Activated T-cell treated with anti-CD3 and anti-CD28 coated beads for 24 hours (primary cell): ENCODE measurements at regions not wholly inside any gene's neighbourhood (a gene's known extent, or its start where the extent isn't known, plus 50 kb on each side); places are given as distances from the start of the nearest gene placed in this dataset.
"Not testable (repeated sequence)": the region's sequence is repeated elsewhere in the genome, so short reads cannot be mapped to it uniquely, and the experiment has no call there.

Experiments
- DNase-seq: peaks from one replicate; pipeline ENCODE4 v3.0.0-alpha.2; 2020; ENCODE audit warnings: low read depth

DNA sequence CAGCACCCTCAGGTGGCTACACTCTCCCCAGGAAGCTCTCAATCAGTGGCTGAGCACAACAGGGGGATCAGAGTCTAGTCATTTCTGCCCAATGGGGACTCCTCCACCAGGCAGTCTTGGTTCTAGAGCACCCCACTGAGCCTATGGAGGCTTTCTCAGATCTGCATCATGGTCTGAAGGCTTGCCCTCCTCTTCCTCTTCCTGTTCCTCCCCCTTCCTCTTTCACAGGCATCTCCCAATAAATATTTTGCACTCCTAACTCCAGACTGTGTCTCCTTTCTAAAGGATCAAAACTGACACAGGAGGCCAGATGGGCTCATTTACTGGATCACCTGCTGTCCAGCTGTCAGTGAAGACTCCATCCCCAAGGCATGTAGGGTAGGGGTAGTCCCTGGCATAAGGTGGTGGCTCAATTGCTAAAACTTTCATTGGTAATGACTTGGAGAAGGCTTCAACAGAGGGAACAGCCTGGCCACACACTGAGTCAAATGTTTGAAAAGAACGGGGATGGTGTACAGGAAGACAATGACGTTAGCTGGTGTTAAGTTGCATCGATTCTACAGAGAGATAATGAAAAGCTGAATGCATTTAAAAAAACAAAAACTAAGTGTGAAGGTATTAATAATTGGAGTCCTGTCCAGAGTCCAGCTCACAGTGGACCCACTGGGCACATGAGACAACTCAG is 84.2 kb upstream of the SLC2A1 start:
- no peak for DNase-seq

DNA sequence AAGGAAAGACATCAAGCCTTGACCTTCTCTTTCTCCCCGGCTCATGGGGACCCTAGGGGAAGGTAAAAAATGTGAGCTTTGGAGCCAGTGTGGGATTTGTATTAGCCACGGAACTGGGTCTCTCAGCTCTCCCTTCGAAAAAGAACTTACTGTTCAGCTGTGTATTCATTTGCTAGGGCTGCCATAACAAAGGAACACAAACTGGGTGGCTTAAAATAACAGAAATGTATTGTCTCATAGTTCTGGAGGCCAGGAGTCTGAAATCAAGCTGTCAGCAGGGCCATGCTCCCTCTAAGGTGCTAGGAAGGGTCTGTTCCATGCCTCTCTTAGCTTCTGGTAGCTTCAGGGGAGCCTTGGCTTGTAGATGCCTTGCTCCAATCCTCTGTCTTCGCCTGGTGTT is 83.5 kb upstream of the SLC2A1 start:
- DNase-seq, result no peak

DNA sequence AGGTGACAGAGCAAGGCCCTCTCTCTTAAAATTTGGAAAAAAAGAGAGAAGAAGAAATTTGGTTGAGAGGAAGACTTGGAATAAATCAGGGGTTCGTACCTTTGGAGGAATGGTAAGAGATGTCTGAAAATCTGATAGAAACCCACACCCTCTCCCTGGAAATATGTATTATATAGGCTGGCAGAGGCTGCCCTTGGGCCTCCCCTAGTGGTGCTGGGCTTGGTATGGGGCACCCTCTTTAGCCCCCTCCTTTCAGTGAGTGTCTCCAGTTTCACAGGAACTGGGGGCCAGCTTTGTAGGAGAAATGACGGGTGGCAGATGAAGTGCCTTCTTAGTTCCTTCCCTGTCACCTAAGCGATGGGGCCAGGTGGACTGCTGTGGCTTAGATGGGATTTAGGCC is 82.9 kb upstream of the SLC2A1 start:
- no peak for DNase-seq

DNA sequence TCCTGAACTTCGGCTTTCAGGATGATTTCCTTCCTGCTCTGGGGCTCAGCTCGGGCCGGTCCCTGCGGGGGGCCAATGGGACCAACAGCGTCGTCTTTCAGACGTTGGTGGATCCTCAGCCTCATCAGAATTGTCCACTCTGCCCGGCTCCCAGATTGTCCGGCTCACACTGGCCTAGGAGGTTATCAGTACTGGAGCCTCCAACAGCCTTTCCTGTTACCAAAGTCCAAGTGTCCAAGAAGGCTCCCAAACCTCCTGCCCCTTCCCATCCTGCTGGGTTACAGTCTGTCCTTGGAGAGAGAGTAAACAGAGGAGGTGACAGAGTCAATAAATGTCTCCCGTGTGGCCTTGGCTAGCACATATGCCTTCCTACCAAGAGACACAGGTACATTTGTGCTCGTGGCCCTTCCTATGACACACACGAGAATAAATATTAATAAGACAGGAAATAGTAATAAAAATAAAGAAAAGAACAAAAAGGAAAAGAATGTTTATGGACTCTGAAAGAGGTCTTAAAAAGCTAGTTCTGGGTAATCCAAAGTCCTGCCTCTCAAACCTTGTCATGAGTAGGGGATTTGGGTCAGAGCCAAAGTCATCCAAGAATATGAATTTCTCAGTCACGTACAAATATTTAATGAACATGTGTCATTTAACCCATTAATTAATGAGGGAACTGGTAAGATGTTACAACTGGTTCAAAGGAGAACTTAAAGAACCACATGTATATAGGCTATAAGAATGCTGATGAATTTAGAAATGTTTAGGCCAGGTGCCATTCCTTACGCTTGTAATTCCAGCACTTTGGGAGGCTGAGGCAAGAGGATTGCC is 80.8 kb upstream of the SLC2A1 start:
- DNase-seq, result no peak

DNA sequence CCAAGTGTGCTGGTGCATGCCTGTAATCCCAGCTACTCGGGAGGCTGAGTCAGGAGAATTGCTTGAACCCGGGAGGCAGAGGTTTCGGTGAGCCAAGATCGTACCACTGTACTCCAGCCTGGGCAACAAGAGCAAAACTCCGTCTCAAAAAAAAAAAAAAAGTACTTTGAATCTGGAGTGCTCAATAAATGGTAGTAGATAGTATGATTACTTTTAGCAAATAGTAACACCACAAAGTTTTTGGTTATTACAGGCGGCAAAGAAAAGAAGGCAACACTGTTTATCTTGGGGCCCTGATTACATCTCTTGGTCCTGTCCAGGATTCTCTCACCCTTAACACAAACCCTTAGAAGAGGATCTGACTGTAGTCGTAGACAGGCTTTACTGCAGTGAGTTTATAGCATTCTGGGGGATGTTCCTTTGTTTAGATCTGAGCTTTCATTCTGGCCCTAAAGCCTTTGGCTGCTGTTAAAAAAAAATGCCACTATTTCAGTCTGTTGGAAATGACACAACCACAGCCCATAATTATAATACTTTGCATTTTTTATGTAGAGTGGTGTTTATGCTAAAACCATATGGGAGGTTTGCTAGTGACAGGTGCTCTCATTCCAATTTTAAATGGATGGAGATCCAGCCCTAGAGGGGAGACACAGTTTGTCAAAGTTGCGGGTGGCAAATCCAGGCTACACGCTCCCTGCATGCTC is 79.7 kb upstream of the SLC2A1 start:
- DNase-seq, result no peak

DNA sequence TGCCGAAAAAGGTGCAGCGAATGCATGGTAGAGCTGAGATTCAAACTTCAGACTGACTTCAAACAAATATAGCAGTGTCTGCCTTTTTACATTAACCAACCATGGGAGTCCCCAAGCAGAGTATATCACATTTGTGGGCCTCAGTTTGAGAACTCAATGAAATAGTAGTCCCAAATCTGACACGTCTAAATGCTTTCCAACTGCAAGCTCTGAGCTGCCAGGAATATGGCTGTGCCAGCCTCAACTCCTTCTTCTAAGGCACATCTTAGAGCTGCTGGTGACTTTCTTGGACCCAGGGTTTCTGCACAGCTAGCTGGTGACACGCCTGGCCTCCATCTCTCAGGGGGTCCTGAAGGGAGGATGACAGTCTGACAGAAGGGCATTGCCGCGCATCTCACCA is 78.8 kb upstream of the SLC2A1 start:
- no peak for DNase-seq

DNA sequence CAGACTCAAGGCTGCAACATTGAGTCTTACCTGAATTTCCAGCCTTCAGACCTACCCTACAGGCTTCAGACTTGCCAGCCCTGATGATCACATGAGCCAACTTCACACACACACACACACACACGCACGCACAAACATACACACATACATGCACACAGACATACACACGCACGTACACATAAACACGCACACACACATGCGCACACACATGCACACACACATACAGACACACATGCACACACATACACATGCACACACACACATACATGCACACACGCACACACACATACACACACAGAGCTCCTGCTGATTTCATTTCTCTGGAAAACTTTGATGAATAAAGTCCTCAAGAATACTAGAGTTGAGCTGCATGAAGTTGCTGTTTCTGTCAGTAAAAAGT is 78.3 kb upstream of the SLC2A1 start:
- no peak for DNase-seq

DNA sequence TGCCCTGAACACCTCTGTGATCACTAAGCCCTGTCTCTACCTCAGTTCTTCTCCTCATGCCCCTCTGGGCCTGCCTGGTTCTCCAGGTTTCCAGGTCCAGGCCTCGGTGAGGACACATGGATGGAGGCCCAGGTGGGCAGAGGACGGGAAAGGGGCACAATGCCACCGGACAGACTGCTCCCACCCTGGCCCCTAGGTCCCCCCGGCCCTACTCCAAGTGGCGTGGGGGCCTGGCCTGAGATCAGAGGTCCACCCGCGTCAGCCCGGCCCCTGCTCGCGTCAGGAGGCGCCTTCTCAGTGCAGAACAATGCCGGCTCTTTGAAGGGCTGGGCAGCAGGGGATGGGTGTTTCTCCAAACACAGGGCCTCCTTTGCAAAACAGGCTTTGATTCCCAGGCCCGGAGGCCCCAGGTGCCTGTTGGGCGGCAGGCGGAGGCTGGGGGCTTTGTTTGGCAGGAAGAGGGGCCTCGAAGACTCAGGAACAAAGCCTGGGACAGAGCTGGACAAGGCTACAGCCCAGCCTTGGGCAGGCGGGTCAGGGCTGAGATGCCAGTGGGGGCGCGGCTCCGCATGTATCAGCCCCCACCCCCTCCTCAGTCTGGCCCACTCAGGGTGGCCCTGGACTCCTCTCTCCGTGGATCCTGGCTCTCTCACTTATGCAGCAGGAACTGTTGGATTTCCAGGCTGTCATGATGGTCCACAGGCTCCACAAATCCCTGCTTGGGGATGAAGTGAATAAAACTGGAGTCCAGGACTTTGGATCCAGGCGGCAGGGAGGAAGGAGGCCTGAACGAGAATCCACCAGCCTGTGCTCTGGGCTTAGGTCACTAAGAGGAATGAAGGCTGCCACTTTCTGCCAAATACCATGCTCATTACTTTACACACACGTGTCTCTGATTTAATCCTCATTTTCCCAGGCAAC is 77.4 kb upstream of the SLC2A1 start:
- DNase-seq, result no peak

DNA sequence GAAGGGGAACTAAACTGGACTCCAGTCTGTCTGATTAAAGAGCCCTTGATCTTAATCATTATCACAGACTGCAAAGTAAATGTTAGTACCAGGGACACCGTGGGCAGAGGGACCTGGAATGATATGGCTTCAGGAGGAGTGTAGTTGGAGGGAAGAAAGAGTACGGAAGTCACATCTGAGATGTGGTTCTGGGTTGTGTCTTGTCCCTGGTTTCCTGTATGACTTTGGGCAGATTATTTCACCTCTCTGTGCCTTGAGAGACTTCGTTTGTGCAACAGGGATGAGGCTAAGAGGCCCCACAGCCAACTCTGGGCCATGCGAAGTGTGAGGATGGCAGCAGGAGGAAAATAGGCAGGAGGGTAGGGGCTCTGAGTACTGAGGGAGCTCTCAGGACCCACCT is 76.1 kb upstream of the SLC2A1 start:
- no peak for DNase-seq

DNA sequence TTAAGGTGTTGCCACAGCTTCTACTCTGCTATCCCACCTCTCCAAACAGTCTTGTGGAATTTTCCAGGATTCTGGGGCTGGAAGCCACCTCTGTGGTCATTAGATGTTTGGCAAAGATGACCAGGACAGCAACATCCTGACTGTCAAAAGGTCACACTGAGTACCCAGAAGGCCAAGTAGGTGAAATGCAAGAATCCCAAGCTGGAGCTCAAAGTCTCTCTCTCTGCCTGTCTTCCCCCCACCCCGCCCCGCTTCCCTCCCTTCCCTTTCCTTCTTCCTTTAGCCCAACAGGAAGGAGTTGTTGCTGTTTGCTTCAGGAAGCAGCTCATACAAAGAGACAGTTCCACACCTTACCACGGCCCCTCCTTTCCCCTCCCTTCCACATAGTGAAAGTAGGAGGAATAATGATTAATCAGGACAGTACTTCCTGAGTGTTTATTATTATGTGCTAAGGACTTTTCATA is 75.6 kb upstream of the SLC2A1 start:
- DNase-seq, result no peak

DNA sequence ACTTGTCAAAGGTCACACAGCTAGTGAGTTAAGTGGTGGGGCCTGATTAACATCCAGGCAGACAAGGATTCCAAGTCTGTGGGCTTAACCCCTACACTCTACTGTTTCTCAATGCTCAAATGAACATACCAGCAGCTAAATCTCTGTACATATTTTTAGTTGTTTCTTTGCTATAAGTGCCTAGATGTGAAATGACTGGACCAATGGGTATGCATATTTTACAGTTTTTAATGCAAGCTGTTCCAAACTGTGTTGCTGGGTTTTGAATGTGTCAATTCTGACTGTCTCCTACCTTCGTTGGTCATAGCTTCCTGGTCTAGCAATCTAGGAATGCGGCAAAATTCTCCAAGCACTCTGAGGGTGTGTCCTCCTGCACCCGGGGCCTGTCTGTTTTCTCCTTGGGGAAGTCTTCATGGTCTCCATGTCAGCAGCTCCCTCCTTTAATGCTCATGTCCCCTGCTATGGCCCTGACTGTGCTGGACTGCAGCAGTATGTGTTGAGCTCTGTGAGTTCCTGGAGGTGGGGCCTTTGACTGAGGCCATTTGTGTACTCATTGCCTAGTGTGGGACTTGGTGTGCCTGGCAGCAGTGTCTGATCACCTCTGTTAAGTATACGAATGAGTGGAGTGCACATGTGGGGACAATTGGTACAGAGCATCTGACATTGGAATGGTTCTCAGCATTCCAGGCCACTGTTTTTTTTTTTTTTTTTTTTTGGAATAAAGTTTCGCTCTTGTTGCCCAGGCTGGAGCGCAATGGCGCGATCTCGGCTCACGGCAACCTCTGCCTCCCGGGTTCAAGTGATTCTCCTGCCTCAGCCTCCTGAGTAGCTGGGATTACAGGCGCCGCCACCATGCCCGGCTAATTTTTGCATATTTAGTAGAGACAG is 72.9 kb upstream of the SLC2A1 start:
- DNase-seq, result no peak

DNA sequence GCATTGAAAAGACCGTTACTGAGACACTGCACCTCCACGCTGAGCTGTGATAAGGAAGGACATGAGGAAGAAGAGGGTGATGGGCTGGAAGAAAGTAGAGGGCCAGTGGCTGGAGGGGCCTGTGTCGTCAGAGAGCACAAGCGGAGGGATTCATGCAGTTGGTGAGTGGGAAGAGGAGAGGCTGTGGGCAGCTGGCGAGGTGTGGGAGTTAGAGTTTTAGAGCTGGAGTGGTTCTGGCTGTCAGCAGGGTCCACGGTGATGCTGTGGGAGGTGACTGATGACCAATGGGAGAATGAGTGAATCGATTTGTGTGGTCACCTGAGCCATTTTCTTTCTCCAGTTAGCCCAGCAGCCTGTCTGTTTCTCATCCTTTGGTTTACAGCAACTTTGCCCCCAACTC is 66.2 kb upstream of the SLC2A1 start:
- DNase-seq, result no peak

DNA sequence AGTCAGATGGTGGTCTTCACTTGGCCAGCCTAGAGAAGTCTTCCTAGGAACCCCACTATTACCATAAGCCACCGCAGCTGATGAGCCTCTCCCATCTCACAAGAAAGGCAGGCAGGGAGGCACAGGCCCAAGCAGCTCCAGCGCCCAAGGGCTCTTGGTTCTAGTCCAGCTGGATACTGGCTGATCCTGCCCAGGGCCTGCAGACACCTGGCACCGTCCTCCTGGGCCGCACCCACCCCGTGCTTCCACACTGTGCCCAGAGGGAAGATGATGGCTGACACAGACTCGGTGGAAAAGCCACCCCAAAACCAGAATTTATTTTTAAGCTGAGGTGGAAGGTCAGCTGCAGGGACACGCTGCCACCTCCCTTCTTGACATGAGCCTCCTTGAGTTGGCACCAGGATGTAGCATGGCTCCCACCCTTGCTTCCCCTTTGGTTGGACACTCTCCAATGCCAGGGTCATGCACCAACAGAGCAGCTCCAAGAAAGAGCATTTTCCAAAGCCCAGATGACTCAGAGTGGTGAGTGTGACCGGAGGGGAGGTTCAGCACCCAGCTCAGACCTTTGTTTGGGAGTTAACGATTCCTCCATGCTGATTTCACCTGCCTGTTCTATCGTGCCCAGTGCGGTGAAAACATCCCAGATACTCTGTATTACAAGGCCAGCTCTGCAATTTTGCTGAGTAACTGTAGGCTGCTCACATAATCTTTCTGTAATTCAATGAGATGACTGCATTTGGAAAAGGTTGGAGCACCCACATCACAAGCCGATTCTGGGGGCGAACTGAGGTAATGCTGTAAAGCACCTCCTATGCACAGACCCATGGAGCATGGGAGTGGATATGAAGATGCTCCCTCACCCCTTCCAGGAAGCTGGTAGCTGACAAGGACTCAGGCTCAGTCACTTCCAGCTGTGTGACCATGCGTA is 63.1 kb upstream of the SLC2A1 start:
- DNase-seq, result no peak

DNA sequence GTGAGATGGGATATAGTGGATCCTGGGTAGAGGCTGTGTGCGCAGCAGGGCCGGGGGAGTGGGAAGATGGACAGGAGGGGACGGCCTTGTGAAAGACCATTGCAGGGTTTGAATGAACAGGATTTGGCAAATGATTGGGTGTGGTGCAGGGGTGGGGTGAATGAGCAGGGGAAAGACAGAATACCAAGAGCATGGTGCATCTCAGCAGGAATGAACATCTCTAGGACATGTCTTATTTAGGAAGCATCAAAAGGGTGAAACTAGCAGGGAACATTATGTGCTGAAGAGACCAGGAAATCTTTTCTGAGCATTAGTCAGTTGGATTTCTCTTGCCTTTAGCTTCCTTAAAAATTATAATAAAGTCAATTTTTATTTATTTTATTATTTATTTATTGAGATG is 60.6 kb upstream of the SLC2A1 start:
- no peak for DNase-seq

DNA sequence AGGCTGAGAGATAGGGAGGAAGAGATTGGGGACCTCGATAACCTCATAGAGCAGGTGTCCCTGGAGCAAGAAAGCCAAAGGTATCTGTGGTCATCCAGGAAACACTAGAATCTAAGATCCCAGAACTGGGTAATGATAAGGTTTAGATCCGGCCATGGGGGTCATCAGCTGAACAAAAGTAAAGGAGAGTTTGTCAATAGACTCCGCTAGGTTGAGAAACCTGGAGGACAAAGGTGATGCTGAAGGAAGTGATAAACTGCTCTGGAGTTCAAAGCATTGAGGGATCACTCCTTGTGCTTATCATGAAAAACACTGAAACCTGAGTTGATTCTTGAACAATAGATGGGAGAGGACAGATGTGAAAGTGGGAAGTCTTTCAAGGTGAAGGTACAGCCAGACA is 59.5 kb upstream of the SLC2A1 start:
- no peak for DNase-seq

DNA sequence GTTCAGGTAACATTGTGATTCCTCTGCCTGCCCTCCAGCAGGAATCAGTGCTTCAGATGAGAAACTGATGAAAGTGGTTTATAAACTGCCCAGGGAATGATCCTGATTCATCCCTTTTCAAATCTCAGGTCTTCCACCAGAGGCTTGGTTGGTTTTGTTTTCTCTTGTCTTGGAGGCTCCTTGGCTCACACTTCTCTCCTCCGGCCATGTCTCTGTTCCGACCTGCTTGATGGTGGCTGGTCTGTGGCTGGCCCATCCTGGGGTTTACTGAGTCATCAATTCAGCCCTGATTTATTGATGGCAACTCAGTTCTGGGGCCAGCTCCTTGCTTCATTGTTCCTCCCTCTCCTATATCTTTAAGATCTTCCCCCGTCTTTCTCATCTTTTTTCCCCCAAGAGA is 56.6 kb upstream of the SLC2A1 start:
- DNase-seq, result no peak

DNA sequence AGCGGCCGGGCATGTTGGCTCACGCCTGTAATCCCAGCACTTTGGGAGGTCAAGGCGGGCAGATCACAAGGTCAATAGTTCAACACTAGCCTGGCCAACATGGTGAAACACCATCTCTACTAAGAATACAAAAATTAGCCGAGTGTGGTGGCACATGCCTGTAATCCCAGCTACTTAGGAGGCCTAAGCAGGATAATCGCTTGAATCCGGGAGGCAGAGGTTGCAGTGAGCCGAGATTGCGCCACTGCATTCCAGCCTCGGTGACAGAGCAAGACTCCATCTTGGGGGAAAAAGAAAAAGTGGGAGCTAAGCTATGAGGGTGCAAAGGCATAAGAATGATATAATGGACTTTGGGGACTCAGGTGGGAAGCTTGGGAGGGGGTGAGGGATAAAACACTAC is 55.9 kb upstream of the SLC2A1 start:
- DNase-seq, result not testable (repeated sequence)

DNA sequence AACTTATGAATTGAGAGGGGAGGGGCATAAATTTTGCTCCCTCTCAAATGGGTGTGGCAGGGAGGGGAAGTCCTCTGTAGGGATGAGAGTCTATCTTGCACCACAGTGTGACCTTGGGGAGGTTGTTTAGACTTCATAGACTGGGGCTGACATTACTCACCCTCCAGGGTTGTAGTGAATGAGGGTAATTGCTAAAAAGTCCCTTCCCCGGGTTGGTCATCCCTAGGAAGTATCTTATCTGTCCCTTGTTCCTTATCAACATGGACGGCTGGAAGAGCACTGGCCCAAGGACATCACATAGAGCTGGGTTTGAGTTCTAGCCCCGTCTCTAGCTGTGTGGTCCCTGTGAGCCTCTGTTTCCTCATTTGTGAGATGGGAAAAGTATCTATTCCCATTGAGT is 52.4 kb upstream of the SLC2A1 start:
- DNase-seq, result no peak

DNA sequence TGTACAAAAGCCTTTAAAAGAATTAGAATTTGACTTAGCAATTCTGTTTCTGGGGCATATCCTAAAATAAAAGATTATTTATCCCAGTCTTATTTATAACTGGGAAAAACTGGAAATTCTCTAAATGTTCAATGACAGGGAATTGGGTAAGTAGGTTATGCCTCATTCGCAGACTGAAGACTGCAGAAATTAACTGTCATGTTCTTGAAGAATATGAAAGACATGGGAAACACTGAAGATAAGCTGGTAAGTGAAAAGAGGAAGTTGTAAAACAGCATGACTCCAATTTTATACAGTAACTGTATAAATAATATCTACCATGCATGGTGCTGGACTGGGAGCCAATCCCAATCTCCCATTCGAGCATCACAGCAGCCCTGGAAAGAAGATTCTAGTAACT is 50.6 kb upstream of the SLC2A1 start:
- no peak for DNase-seq
